Right atrium auricular region (tissue), 2 donors: ENCODE measurements at regions not wholly inside any gene's neighbourhood (a gene's known extent, or its start where the extent isn't known, plus 50 kb on each side); places are given as distances from the start of the nearest gene placed in this dataset.

ENCODE experiments used
- DNase-seq: peaks from one replicate; pipeline ENCODE4 v3.0.0-alpha.2; 2019; ENCODE audit warnings: low spot score
- H3K27ac ChIP-seq, 2 donors: fragments of 200-600 bp; sonication (generic); 1 replicate in 1 of 2; 2 replicates in 1 of 2; pipeline ENCODE4 v1.5.1; 2016 to 2019
- H3K27me3 ChIP-seq, 2 donors: fragments of 200-600 bp; sonication (generic); one replicate each; pipeline versions ENCODE4 v1.5.1 to v1.6.0; 2017 to 2019
- H3K36me3 ChIP-seq: fragments of 200-600 bp; sonication (generic); one replicate; pipeline ENCODE4 v1.5.1; 2016
- H3K4me1 ChIP-seq, 2 donors: fragments of 200-600 bp; sonication (generic); one replicate each; pipeline versions ENCODE4 v1.5.1 to v1.6.0; 2017 to 2019
- H3K4me3 ChIP-seq, 2 donors: fragments of 200-600 bp; sonication (generic); 1 replicate in 1 of 2; 2 replicates in 1 of 2; pipeline ENCODE4 v1.5.1; 2017 to 2019; ENCODE audit warnings: mild to moderate bottlenecking in 1 of 2, moderate library complexity in 1 of 2
- H3K9me3 ChIP-seq, 2 donors: fragments of 200-600 bp; sonication (generic); one replicate each; pipeline ENCODE4 v1.5.1; 2019
- CTCF ChIP-seq, 2 donors: fragments of 200-600 bp; sonication (generic); IDR thresholded peaks; one replicate each; pipeline ENCODE4 v1.5.1; 2019; ENCODE audit warnings: antibody characterized with exemption in 2 of 2

GRCh38 chr3:194787072-194787471, 101.4 kb downstream of the FAM43A start:
- Histone ChIP-seq H3K4me3 (no peak overlapping the region), H3K36me3 (no peaks in the 10 kb centered on the region), H3K27me3 (no peaks in the 10 kb centered on the region), H3K27ac (no peak overlapping the region), H3K4me1 (peaks cover 0 to 20% of the 10 kb centered on the region in 2 donors), H3K9me3 (no peaks in the 10 kb centered on the region)
- no peak for TF ChIP-seq CTCF (IDR thresholded peaks at IDR 0.05)
- DNase-seq: no peak

- no peak overlapping the region for H3K27ac ChIP-seq
- H3K4me3 ChIP-seq: no peak overlapping the region
- H3K9me3 ChIP-seq: no peaks in the 10 kb centered on the region
- peaks cover 0 to 20% of the 10 kb centered on the region in 2 donors for H3K4me1 ChIP-seq
- no peak for TF ChIP-seq CTCF (IDR thresholded peaks at IDR 0.05)
- no peak for DNase-seq
- no peaks in the 10 kb centered on the region for H3K27me3 ChIP-seq
- H3K36me3 ChIP-seq: no peaks in the 10 kb centered on the region
Observed at GRCh38 chr3:194787650-194788049, 102.0 kb downstream of the FAM43A start.

- Histone ChIP-seq H3K4me1 (no peaks in the 10 kb centered on the region), H3K9me3 (peaks cover 0 to 13% of the 10 kb centered on the region in 2 donors), H3K27me3 (no peaks in the 10 kb centered on the region), H3K36me3 (no peaks in the 10 kb centered on the region), H3K27ac (no peak overlapping the region), H3K4me3 (no peak overlapping the region)
- TF ChIP-seq CTCF (IDR thresholded peaks at IDR 0.05): no peak
- no peak for DNase-seq
Observed at GRCh38 chr3:194792368-194792767, 106.7 kb downstream of the FAM43A start.

- Histone ChIP-seq H3K27ac (no peak overlapping the region), H3K9me3 (peaks cover 0 to 13% of the 10 kb centered on the region in 2 donors), H3K36me3 (no peaks in the 10 kb centered on the region), H3K27me3 (no peaks in the 10 kb centered on the region), H3K4me3 (no peak overlapping the region), H3K4me1 (no peaks in the 10 kb centered on the region)
- DNase-seq: no peak
- TF ChIP-seq CTCF (IDR thresholded peaks at IDR 0.05): no peak
Observed at GRCh38 chr3:194797555-194798250, 112.0 kb downstream of the FAM43A start.

GRCh38 chr3:194798486-194798885, 112.8 kb downstream of the FAM43A start:
- DNase-seq: no peak
- no peak for TF ChIP-seq CTCF (IDR thresholded peaks at IDR 0.05)
- no peaks in the 10 kb centered on the region for H3K27me3 ChIP-seq
- peaks cover 0 to 13% of the 10 kb centered on the region in 2 donors for H3K9me3 ChIP-seq
- no peaks in the 10 kb centered on the region for H3K36me3 ChIP-seq
- H3K4me1 ChIP-seq: no peaks in the 10 kb centered on the region
- H3K4me3 ChIP-seq: no peak overlapping the region
- H3K27ac ChIP-seq: no peak overlapping the region

- Histone ChIP-seq H3K4me1 (no peaks in the 10 kb centered on the region), H3K36me3 (no peaks in the 10 kb centered on the region), H3K27ac (no peak overlapping the region), H3K27me3 (no peaks in the 10 kb centered on the region), H3K9me3 (peaks cover 0 to 13% of the 10 kb centered on the region in 2 donors), H3K4me3 (no peak overlapping the region)
- DNase-seq: no peak
- no peak for TF ChIP-seq CTCF (IDR thresholded peaks at IDR 0.05)
Observed at GRCh38 chr3:194800002-194800401, 114.3 kb downstream of the FAM43A start.
